GM13976 (cell line): ENCODE measurements at regions not wholly inside any gene's neighbourhood (a gene's known extent, or its start where the extent isn't known, plus 50 kb on each side); places are given as distances from the start of the nearest gene placed in this dataset.
"Not testable (repeated sequence)": the region's sequence is repeated elsewhere in the genome, so short reads cannot be mapped to it uniquely, and the experiment has no call there.

Source experiments
- DNase-seq: peaks from one replicate; pipeline ENCODE4 v3.0.0; 2012; ENCODE audit warnings: low spot score
- CTCF ChIP-seq: IDR thresholded peaks from 2 replicates; pipeline ENCODE4 v1.5.1; 2012; ENCODE audit warnings: borderline replicate concordance, mild to moderate bottlenecking; ENCODE audit not compliant: insufficient read depth; ENCODE audit errors: extremely low read depth, missing control alignments, control extremely low read depth
- in situ Hi-C: fragments of 300-500 bp; cut with MboI; formaldehyde crosslinking; loops from one replicate; pipeline ENCODE4 v1.12.0; 2022; ENCODE audit warnings: low sequenced_read_pairs, mixed read lengths, inconsistent platforms; ENCODE audit not compliant: unreplicated experiment

GRCh38 chr5:32534041-32534440 lies 51.3 kb upstream of the SUB1 start:
- DNase-seq: no peak
- TF ChIP-seq CTCF: no peak
- in situ Hi-C loops: loop anchor here (10.0 kb wide), 1 partner anchor 51 kb away; the partner anchor contains the start of gene SUB1

- in situ Hi-C loops: loop anchor here (10.0 kb wide), 1 partner anchor 53 kb away; the partner anchor contains the start of gene SUB1
- peak; percentile 53 for DNase-seq
- TF ChIP-seq CTCF: no peak
Measured at GRCh38 chr5:32531885-32532520, 53.4 kb upstream of the SUB1 start.

GRCh38 chr5:32527321-32527720 lies 58.0 kb upstream of the SUB1 start:
- DNase-seq, in situ Hi-C loops: not testable (repeated sequence)

GRCh38 chr5:32526810-32527209 lies 58.5 kb upstream of the SUB1 start:
- no peak for DNase-seq
- no peak for TF ChIP-seq CTCF
- in situ Hi-C loops: no loop called here

- no peak for DNase-seq
- in situ Hi-C loops: no loop called here
- no peak for TF ChIP-seq CTCF
Measured at GRCh38 chr5:32523625-32524024, 61.7 kb upstream of the SUB1 start.

GRCh38 chr5:32522429-32523143 lies 62.8 kb upstream of the SUB1 start:
- no peak for DNase-seq
- no peak for TF ChIP-seq CTCF
- in situ Hi-C loops: no loop called here

GRCh38 chr5:32521481-32521880 lies 63.9 kb upstream of the SUB1 start:
- no peak for DNase-seq
- TF ChIP-seq CTCF: no peak
- in situ Hi-C loops: no loop called here
